Thyroid gland (tissue), 4 donors: ENCODE measurements at regions not wholly inside any gene's neighbourhood (a gene's known extent, or its start where the extent isn't known, plus 50 kb on each side); places are given as distances from the start of the nearest gene placed in this dataset.
A peak's percentile ranks its signal among the peaks of the same experiment; 100 is the strongest.
"Not testable (repeated sequence)": the region's sequence is repeated elsewhere in the genome, so short reads cannot be mapped to it uniquely, and the experiment has no call there.

ENCODE experiments used
- DNase-seq, 2 donors: peaks; one replicate each; pipeline ENCODE4 v3.0.0-alpha.2; 2019
- H3K27ac ChIP-seq, 3 donors: fragments of 200-600 bp; sonication (generic); 1 replicate in 2 of 3; 2 replicates in 1 of 3; pipeline ENCODE4 v1.5.1; 2016 to 2019; ENCODE audit warnings: mild to moderate bottlenecking in 1 of 3, moderate library complexity in 1 of 3
- H3K27me3 ChIP-seq: fragments of 200-600 bp; sonication (generic); one replicate; pipeline ENCODE4 v1.5.1; 2019
- H3K36me3 ChIP-seq, 2 donors: fragments of 200-600 bp; sonication (generic); one replicate each; pipeline ENCODE4 v1.5.1; 2016 to 2019
- H3K4me1 ChIP-seq, 2 donors: fragments of 200-600 bp; sonication (generic); one replicate each; pipeline ENCODE4 v1.5.1; 2017 to 2019
- H3K4me3 ChIP-seq, 3 donors: fragments of 200-600 bp; sonication (generic); replicated peaks in 1 of 3; 1 replicate in 2 of 3; 2 replicates in 1 of 3; pipeline ENCODE4 v1.5.1; 2016; ENCODE audit warnings: mild to moderate bottlenecking in 1 of 3
- H3K9me3 ChIP-seq: fragments of 200-600 bp; sonication (generic); one replicate; pipeline ENCODE4 v1.5.1; 2017
- CTCF ChIP-seq, 6 experiments: fragments of 200-600 bp in 3 of 6; fragments of 450-650 bp in 3 of 6; sonication (generic) in 3 of 6; IDR thresholded peaks; one replicate each; pipeline ENCODE4 v1.5.1; 2016 to 2019; ENCODE audit warnings: antibody characterized with exemption in 6 of 6, mild to moderate bottlenecking in 2 of 6, inconsistent platforms in 1 of 6, moderate library complexity in 1 of 6
- POLR2A ChIP-seq, 2 donors: fragments of 450-650 bp; IDR thresholded peaks; one replicate each; pipeline ENCODE4 v1.6.1; 2017; ENCODE audit warnings: antibody characterized with exemption in 2 of 2, mild to moderate bottlenecking in 2 of 2, moderate library complexity in 1 of 2
- WGBS, 2 donors: methylation state at CpG; one replicate each; pipeline ENCODE4 v1.1.5; 2017; 5-methylcytosine and 5-hydroxymethylcytosine counted together
- intact Hi-C: fragments of 100-400 bp; cut with DNase I; formaldehyde crosslinking; loops from one replicate; pipeline ENCODE4 v1.15.1; 2023

GRCh38 chr11:114949614-114950351, 271.5 kb downstream of the NXPE2 start:
- TF ChIP-seq POLR2A (IDR thresholded peaks at IDR 0.05) (no peak), CTCF (IDR thresholded peaks at IDR 0.05) (no peak)
- no peaks in the 10 kb centered on the region for H3K36me3 ChIP-seq
- H3K4me3 ChIP-seq: no peak overlapping the region
- no peaks in the 10 kb centered on the region for H3K27me3 ChIP-seq
- no peaks in the 10 kb centered on the region for H3K4me1 ChIP-seq
- DNase-seq: no peak
- intact Hi-C loops: no loop called here
- no peak overlapping the region for H3K27ac ChIP-seq
- H3K9me3 ChIP-seq: no peaks in the 10 kb centered on the region
- WGBS, 2 donors: 86% methylated on average over 13 of the region's 13 CpGs

GRCh38 chr11:114953039-114953438, 274.7 kb downstream of the NXPE2 start:
- intact Hi-C loops: no loop called here

GRCh38 chr11:114955923-114956322, 277.6 kb downstream of the NXPE2 start:
- 81 to 83% methylated on average over 1 of the region's 1 CpG for WGBS, 2 donors
- Histone ChIP-seq H3K27me3 (no peaks in the 10 kb centered on the region), H3K9me3 (no peaks in the 10 kb centered on the region), H3K36me3 (no peaks in the 10 kb centered on the region), H3K4me1 (no peaks in the 10 kb centered on the region), H3K4me3 (no peak overlapping the region), H3K27ac (no peak overlapping the region)
- no peak for DNase-seq
- no peak for TF ChIP-seq CTCF (IDR thresholded peaks at IDR 0.05)
- TF ChIP-seq POLR2A (IDR thresholded peaks at IDR 0.05): no peak
- intact Hi-C loops: no loop called here

More at GRCh38 chr11:114953039-114953438, 274.7 kb downstream of the NXPE2 start:
- Histone ChIP-seq H3K9me3 (no peaks in the 10 kb centered on the region), H3K36me3 (no peaks in the 10 kb centered on the region), H3K27ac (no peak overlapping the region), H3K4me1 (no peaks in the 10 kb centered on the region), H3K27me3 (no peaks in the 10 kb centered on the region), H3K4me3 (no peak overlapping the region)
- TF ChIP-seq CTCF (IDR thresholded peaks at IDR 0.05): peak in 1 of 6 experiments; percentile 8
- TF ChIP-seq POLR2A (IDR thresholded peaks at IDR 0.05): no peak
- DNase-seq: no peak
- 66 to 69% methylated on average over 1 of the region's 1 CpG for WGBS, 2 donors

- no peaks in the 10 kb centered on the region for H3K9me3 ChIP-seq
- DNase-seq: no peak
- H3K27me3 ChIP-seq: no peaks in the 10 kb centered on the region
- no peaks in the 10 kb centered on the region for H3K36me3 ChIP-seq
- no peak overlapping the region for H3K27ac ChIP-seq
- WGBS, 2 donors: 86 to 90% methylated on average over 5 of the region's 5 CpGs
- TF ChIP-seq CTCF (IDR thresholded peaks at IDR 0.05) (no peak), POLR2A (IDR thresholded peaks at IDR 0.05) (no peak)
- no peaks in the 10 kb centered on the region for H3K4me1 ChIP-seq
- intact Hi-C loops: no loop called here
- H3K4me3 ChIP-seq: no peak overlapping the region
Measured at GRCh38 chr11:114956566-114956965, 278.2 kb downstream of the NXPE2 start.

GRCh38 chr11:114959953-114960505, 281.7 kb downstream of the NXPE2 start:
- Histone ChIP-seq H3K4me1 (no peaks in the 10 kb centered on the region), H3K9me3 (no peaks in the 10 kb centered on the region), H3K36me3 (no peaks in the 10 kb centered on the region), H3K27ac (no peak overlapping the region), H3K4me3 (no peak overlapping the region), H3K27me3 (no peaks in the 10 kb centered on the region)
- DNase-seq: no peak
- TF ChIP-seq POLR2A (IDR thresholded peaks at IDR 0.05) (no peak), CTCF (IDR thresholded peaks at IDR 0.05) (no peak)
- 61 to 69% methylated on average over 8 of the region's 8 CpGs for WGBS, 2 donors
- intact Hi-C loops: no loop called here

GRCh38 chr11:114960819-114961218, 282.5 kb downstream of the NXPE2 start:
- 97 to 100% methylated on average over 4 to 21 of the region's 21 CpGs for WGBS, 2 donors
- H3K27ac ChIP-seq, H3K36me3 ChIP-seq, DNase-seq, H3K4me3 ChIP-seq, intact Hi-C loops, H3K4me1 ChIP-seq, H3K27me3 ChIP-seq, H3K9me3 ChIP-seq: not testable (repeated sequence)
